Gastrocnemius medialis (tissue), 4 donors: ENCODE measurements at regions not wholly inside any gene's neighbourhood (a gene's known extent, or its start where the extent isn't known, plus 50 kb on each side); places are given as distances from the start of the nearest gene placed in this dataset.

Experiments used
- ATAC-seq, 2 donors: fragments of 150-250 bp; one replicate each; pipeline ENCODE4 v1.9.1; 2016
- DNase-seq, 2 donors: peaks; one replicate each; pipeline ENCODE4 v3.0.0-alpha.2; 2019
- H3K27ac ChIP-seq, 4 donors: fragments of 200-600 bp; sonication (generic); 1 replicate in 1 of 4; 2 replicates in 3 of 4; pipeline ENCODE4 v1.5.1; 2016 to 2018; ENCODE audit warnings: mild to moderate bottlenecking in 2 of 4, moderate library complexity in 1 of 4
- H3K27me3 ChIP-seq, 3 donors: fragments of 200-600 bp; sonication (generic) in 2 of 3; 1 replicate in 1 of 3; 2 replicates in 2 of 3; pipeline versions ENCODE4 v1.5.1 to v1.6.0; 2016 to 2019; ENCODE audit warnings: mild to moderate bottlenecking in 1 of 3, moderate library complexity in 1 of 3
- H3K36me3 ChIP-seq, 2 donors: fragments of 200-600 bp; sonication (generic) in 1 of 2; one replicate each; pipeline ENCODE4 v1.5.1; 2017 to 2018
- H3K4me1 ChIP-seq, 2 donors: fragments of 200-600 bp; sonication (generic) in 1 of 2; one replicate each; pipeline ENCODE4 v1.5.1; 2016 to 2017; ENCODE audit warnings: mild to moderate bottlenecking in 2 of 2
- H3K4me3 ChIP-seq, 4 donors: fragments of 200-600 bp; sonication (generic) in 3 of 4; 1 replicate in 1 of 4; 2 replicates in 3 of 4; pipeline ENCODE4 v1.5.1; 2016 to 2019; ENCODE audit warnings: mild to moderate bottlenecking in 2 of 4
- H3K9me3 ChIP-seq, 3 donors: fragments of 200-600 bp; sonication (generic) in 2 of 3; 1 replicate in 1 of 3; 2 replicates in 2 of 3; pipeline ENCODE4 v1.5.1; 2016 to 2019
- POLR2A ChIP-seq, 2 donors: fragments of 450-650 bp; IDR thresholded peaks; one replicate each; pipeline ENCODE4 v1.6.1; 2017; ENCODE audit warnings: antibody characterized with exemption in 2 of 2, mild to moderate bottlenecking in 2 of 2, moderate library complexity in 2 of 2
- in situ Hi-C, 4 donors: fragments of 200-750 bp; cut with MboI; loops; one replicate each; pipeline versions ENCODE4 v1.15.0 to v1.8.0; 2017; ENCODE audit warnings: low sequenced_read_pairs in 4 of 4
- intact Hi-C: fragments of 100-400 bp; cut with DNase I; formaldehyde crosslinking; loops from one replicate; pipeline ENCODE4 v1.15.1; 2023; ENCODE audit warnings: low total_unique reads
- TF ChIP-seq, protein P1 (sequence below), 5 experiments: fragments of 450-650 bp in 3 of 5; fragments of 200-600 bp in 2 of 5; sonication (generic) in 2 of 5; IDR thresholded peaks in 4 of 5; conservative IDR thresholded peaks in 1 of 5; 1 replicate in 4 of 5; 2 replicates in 1 of 5; pipeline ENCODE4 v1.5.1; 2016 to 2019; ENCODE audit warnings: antibody characterized with exemption in 5 of 5, mild to moderate bottlenecking in 3 of 5, moderate library complexity in 3 of 5

DNA sequence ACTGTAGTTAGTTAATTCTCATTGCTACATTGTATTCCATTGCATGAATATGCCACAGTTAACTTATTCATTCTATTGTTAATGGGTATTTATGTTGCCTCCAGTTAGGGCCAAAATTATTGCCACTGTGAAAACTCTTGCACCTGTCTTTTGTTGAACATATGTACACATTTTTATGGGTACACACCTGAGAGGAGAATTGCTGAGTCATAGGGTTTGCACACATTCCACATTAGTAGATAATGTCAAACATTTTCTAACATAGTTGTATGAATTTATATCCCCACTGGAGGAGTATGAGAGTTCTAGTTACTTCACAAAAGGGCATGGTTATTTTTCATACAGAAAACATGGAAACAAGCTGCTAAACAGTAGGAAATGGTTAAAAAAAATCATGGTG lies 338.4 kb downstream of the FOXO1 start:
- DNase-seq (no peak), ATAC-seq (no peak)
- no peaks in the 10 kb centered on the region for H3K27me3 ChIP-seq
- no peak overlapping the region for H3K27ac ChIP-seq
- no peaks in the 10 kb centered on the region for H3K4me1 ChIP-seq
- in situ Hi-C loops = no loop called here
- H3K9me3 ChIP-seq = no peaks in the 10 kb centered on the region
- TF ChIP-seq, protein P1, sequence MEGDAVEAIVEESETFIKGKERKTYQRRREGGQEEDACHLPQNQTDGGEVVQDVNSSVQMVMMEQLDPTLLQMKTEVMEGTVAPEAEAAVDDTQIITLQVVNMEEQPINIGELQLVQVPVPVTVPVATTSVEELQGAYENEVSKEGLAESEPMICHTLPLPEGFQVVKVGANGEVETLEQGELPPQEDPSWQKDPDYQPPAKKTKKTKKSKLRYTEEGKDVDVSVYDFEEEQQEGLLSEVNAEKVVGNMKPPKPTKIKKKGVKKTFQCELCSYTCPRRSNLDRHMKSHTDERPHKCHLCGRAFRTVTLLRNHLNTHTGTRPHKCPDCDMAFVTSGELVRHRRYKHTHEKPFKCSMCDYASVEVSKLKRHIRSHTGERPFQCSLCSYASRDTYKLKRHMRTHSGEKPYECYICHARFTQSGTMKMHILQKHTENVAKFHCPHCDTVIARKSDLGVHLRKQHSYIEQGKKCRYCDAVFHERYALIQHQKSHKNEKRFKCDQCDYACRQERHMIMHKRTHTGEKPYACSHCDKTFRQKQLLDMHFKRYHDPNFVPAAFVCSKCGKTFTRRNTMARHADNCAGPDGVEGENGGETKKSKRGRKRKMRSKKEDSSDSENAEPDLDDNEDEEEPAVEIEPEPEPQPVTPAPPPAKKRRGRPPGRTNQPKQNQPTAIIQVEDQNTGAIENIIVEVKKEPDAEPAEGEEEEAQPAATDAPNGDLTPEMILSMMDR (IDR thresholded peaks at IDR 0.05 in 4 of 5, conservative IDR thresholded peaks at IDR 0.05 in 1 of 5) = no peak
- TF ChIP-seq POLR2A (IDR thresholded peaks at IDR 0.05) = no peak
- no peaks in the 10 kb centered on the region for H3K36me3 ChIP-seq
- H3K4me3 ChIP-seq = no peak overlapping the region
- intact Hi-C loops = no loop called here

DNA sequence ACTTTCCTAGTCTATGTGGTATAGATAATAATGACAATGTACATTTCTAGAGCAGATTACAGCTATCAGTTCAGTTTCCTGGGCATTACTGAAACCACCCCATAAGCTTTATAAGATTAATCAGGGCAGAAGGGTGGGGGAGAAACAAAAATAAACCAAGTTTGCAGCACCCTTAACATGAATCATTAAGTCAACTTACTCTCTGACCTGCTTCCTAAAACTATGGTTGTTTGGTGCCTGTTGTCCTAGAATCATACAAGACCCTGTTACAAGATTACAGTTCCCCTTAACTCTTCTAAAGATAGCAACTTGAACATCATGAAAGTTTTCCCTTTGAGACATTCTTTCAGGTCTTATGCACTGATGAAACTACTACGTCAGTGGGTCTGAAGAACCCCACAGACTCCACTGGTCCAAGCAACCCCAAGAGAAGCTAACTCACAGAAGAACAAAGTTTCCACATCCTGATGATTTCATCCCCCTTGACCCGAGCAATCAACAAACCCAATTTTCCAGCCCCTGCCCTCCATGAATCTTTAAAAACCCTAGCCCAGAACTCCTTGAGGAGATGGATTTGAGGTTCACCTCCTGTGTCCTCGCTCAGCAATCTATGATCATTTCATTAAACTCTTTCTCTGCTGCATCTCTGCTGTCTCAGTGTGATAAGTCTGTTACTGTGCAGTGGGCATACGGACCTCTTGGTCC lies 336.5 kb downstream of the FOXO1 start:
- in situ Hi-C loops = no loop called here
- DNase-seq = no peak
- H3K4me1 ChIP-seq = no peaks in the 10 kb centered on the region
- no peaks in the 10 kb centered on the region for H3K27me3 ChIP-seq
- intact Hi-C loops = no loop called here
- ATAC-seq = no peak
- H3K9me3 ChIP-seq = no peaks in the 10 kb centered on the region
- H3K4me3 ChIP-seq = no peak overlapping the region
- no peaks in the 10 kb centered on the region for H3K36me3 ChIP-seq
- no peak overlapping the region for H3K27ac ChIP-seq
- no peak for TF ChIP-seq POLR2A (IDR thresholded peaks at IDR 0.05)
- TF ChIP-seq, protein P1 (IDR thresholded peaks at IDR 0.05 in 4 of 5, conservative IDR thresholded peaks at IDR 0.05 in 1 of 5) = no peak

DNA sequence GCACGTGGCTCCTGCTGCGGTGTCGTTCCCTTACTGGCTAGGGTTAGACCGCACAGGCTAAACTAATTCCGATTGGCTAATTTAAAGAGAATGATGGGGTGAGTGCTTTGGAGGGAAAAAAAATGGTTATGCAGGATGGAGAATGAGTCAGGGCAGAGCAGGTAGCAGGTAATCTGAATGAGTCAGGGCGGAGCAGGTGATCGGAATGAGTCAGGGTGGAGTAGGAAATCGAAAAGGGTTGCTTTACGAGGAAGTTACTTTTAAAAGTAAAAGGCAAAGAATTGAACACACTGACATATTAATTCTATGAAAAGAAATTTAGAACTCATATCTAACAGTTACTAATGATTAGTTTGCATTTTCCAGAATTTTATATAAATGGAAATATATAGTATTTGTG lies 335.5 kb downstream of the FOXO1 start:
- Histone ChIP-seq H3K36me3 (no peaks in the 10 kb centered on the region), H3K27me3 (no peaks in the 10 kb centered on the region), H3K27ac (no peak overlapping the region), H3K4me3 (no peak overlapping the region), H3K9me3 (no peaks in the 10 kb centered on the region), H3K4me1 (peaks cover 1 to 4% of the 10 kb centered on the region in 2 donors)
- TF ChIP-seq, protein P1 (IDR thresholded peaks at IDR 0.05 in 4 of 5, conservative IDR thresholded peaks at IDR 0.05 in 1 of 5) = no peak
- TF ChIP-seq POLR2A (IDR thresholded peaks at IDR 0.05) = no peak
- intact Hi-C loops (no loop called here), in situ Hi-C loops (no loop called here)
- ATAC-seq (no peak), DNase-seq (no peak)

DNA sequence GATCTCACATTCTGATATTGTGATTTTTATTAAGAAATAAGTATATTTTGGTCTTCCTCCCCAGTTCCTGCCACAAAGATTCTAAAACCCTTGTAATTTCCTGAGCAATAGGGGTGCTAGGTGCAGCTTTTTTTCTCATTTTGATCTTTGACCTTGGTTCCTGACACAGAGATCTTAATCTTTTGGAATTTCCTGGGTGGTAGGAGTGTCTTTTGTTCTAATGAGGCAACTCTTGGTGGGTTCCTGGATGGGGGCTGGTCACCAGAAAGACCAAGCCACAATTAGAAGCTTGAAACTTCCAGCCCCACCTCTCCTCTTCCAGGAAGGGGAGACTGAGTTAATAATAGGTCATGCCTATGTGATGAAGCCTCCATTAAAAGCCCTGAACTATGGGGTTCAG lies 334.6 kb downstream of the FOXO1 start:
- in situ Hi-C loops = no loop called here
- Histone ChIP-seq H3K4me3 (no peak overlapping the region), H3K4me1 (peaks cover 10% of the 10 kb centered on the region in 2 donors), H3K27ac (no peak overlapping the region), H3K36me3 (no peaks in the 10 kb centered on the region), H3K9me3 (no peaks in the 10 kb centered on the region), H3K27me3 (no peaks in the 10 kb centered on the region)
- no peak for DNase-seq
- TF ChIP-seq, protein P1 (IDR thresholded peaks at IDR 0.05 in 4 of 5, conservative IDR thresholded peaks at IDR 0.05 in 1 of 5) = no peak
- no peak for TF ChIP-seq POLR2A (IDR thresholded peaks at IDR 0.05)
- no peak for ATAC-seq
- intact Hi-C loops = no loop called here

DNA sequence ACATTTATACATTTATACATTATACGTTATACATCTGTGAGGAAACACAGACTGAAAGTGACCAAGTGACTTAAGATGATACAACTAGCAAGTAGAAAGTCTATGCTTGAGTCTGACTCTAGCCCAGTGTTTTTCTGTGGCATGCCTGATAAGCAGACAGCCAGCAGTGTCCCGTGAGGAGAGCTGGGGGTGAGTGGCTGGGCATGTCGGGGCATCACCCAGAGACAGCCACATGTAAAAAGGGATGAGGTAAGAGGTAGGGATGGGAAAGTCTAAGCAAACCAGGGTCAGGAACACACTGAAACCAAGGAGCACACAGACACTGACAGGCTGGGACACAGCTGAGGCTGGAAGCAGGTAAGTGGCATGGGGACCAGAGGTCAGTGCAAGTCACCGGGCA lies 333.2 kb downstream of the FOXO1 start:
- Histone ChIP-seq H3K27ac (no peak overlapping the region), H3K27me3 (no peaks in the 10 kb centered on the region), H3K4me3 (no peak overlapping the region), H3K4me1 (peaks cover 15 to 17% of the 10 kb centered on the region in 2 donors), H3K36me3 (no peaks in the 10 kb centered on the region), H3K9me3 (no peaks in the 10 kb centered on the region)
- intact Hi-C loops = no loop called here
- no peak for ATAC-seq
- TF ChIP-seq, protein P1 (IDR thresholded peaks at IDR 0.05 in 4 of 5, conservative IDR thresholded peaks at IDR 0.05 in 1 of 5) = no peak
- no peak for TF ChIP-seq POLR2A (IDR thresholded peaks at IDR 0.05)
- DNase-seq = no peak
- in situ Hi-C loops = no loop called here
